SK-N-SH (cell line): ENCODE measurements at regions not wholly inside any gene's neighbourhood (a gene's known extent, or its start where the extent isn't known, plus 50 kb on each side); places are given as distances from the start of the nearest gene placed in this dataset.
A peak's percentile ranks its signal among the peaks of the same experiment; 100 is the strongest.

Experiments used
- CTCF ChIA-PET: fragments of 300-600, 350-600 bp; formaldehyde crosslinking; extraction: SDS; loops from one replicate; lab custom pipeline; 2021; lab: Yijun Ruan, JAX
- POLR2A ChIA-PET: fragments of 350-600 bp; sonication (Branson Sonifier 250); formaldehyde crosslinking; extraction: SDS; loops from one replicate; lab custom pipeline; 2020; ENCODE audit warnings: antibody characterized with exemption, inconsistent platforms; lab: Yijun Ruan, JAX
- DNase-seq: peaks from one replicate; pipeline ENCODE4 v3.0.0; 2012
- H2AFZ ChIP-seq: fragments of 200-600 bp; sonication (generic); 2 replicates; pipeline ENCODE4 v1.8.1; 2016; ENCODE audit warnings: antibody characterized with exemption, mild to moderate bottlenecking, low read depth
- H3F3A ChIP-seq: fragments of 200-600 bp; sonication (generic); replicated peaks from 2 replicates; pipeline ENCODE3; 2016; ENCODE audit warnings: antibody characterized with exemption, mild to moderate bottlenecking; ENCODE audit not compliant: insufficient read depth
- H3K27ac ChIP-seq, 2 experiments: fragments of 200-500 bp in 1 of 2; fragments of 200-600 bp in 1 of 2; sonication (Bioruptor generic) in 1 of 2; sonication (generic), shearing (Covaris generic) in 1 of 2; 2 replicates each; pipeline versions ENCODE4 v1.5.1 to v1.6.1; 2014 to 2016; ENCODE audit warnings: low read depth in 2 of 2, inconsistent platforms in 1 of 2, low read length in 1 of 2, mild to moderate bottlenecking in 1 of 2, mixed read lengths in 1 of 2
- H3K27me3 ChIP-seq: fragments of 200-600 bp; sonication (generic), shearing (Covaris generic); 2 replicates; pipeline ENCODE4 v1.6.1; 2016; ENCODE audit warnings: mixed run types; ENCODE audit not compliant: insufficient read depth
- H3K36me3 ChIP-seq, 2 experiments: fragments of 200-500 bp in 1 of 2; fragments of 200-600 bp in 1 of 2; sonication (Bioruptor generic) in 1 of 2; sonication (generic) in 1 of 2; replicated peaks in 1 of 2; 2 replicates each; pipeline versions ENCODE3 to v1.5.1; 2014 to 2016; ENCODE audit warnings: low read length in 1 of 2, mild to moderate bottlenecking in 1 of 2; ENCODE audit not compliant: insufficient read depth in 2 of 2, control insufficient read depth in 1 of 2
- H3K4me1 ChIP-seq, 2 experiments: fragments of 200-500 bp in 1 of 2; fragments of 200-600 bp in 1 of 2; sonication (Bioruptor generic) in 1 of 2; sonication (generic), shearing (Covaris generic) in 1 of 2; 2 replicates each; pipeline versions ENCODE4 v1.5.1 to v1.6.1; 2014 to 2016; ENCODE audit warnings: low read depth in 1 of 2, low read length in 1 of 2, mixed run types in 1 of 2; ENCODE audit not compliant: insufficient read depth in 2 of 2, control insufficient read depth in 1 of 2
- H3K4me2 ChIP-seq: fragments of 200-600 bp; sonication (generic), shearing (Covaris generic); 2 replicates; pipeline ENCODE4 v1.6.1; 2017; ENCODE audit warnings: mixed run types
- H3K4me3 ChIP-seq, 2 experiments: fragments of 200-500 bp in 1 of 2; fragments of 200-600 bp in 1 of 2; sonication (Bioruptor generic) in 1 of 2; sonication (generic), shearing (Covaris generic) in 1 of 2; 2 replicates each; pipeline versions ENCODE4 v1.5.1 to v1.8.1; 2014 to 2016; ENCODE audit warnings: low read depth in 2 of 2, inconsistent platforms in 1 of 2, low read length in 1 of 2, mild to moderate bottlenecking in 1 of 2, mixed read lengths in 1 of 2, moderate library complexity in 1 of 2
- H3K79me2 ChIP-seq: fragments of 200-600 bp; sonication (generic); 2 replicates; pipeline ENCODE4 v1.8.1; 2017; ENCODE audit warnings: mild to moderate bottlenecking; ENCODE audit not compliant: insufficient read depth
- H3K9ac ChIP-seq: fragments of 200-600 bp; sonication (generic); 2 replicates; pipeline ENCODE4 v1.6.1; 2017; ENCODE audit warnings: mixed run types
- H3K9me2 ChIP-seq: fragments of 200-600 bp; sonication (generic); 2 replicates; pipeline ENCODE4 v1.6.1; 2017; ENCODE audit warnings: mixed run types
- H3K9me3 ChIP-seq: fragments of 200-600 bp; sonication (generic); 2 replicates; pipeline ENCODE4 v1.6.1; 2017; ENCODE audit warnings: mixed run types, mild to moderate bottlenecking, moderate library complexity
- H4K20me1 ChIP-seq: fragments of 200-600 bp; sonication (generic); 2 replicates; pipeline ENCODE4 v1.6.1; 2017; ENCODE audit warnings: mild to moderate bottlenecking, mixed run types; ENCODE audit not compliant: insufficient read depth
- CHD2 ChIP-seq: fragments of 150-350 bp; IDR thresholded peaks from 2 replicates; pipeline ENCODE4 v1.6.1; 2018; ENCODE audit warnings: low read length; ENCODE audit not compliant: partially characterized antibody
- ELF1 ChIP-seq: IDR thresholded peaks from 2 replicates; pipeline ENCODE4 v1.4.0; 2012
- FOXM1 ChIP-seq: IDR thresholded peaks from 2 replicates; pipeline ENCODE4 v1.4.0; 2012; ENCODE audit warnings: low read depth, mild to moderate bottlenecking
- GABPA ChIP-seq: IDR thresholded peaks from 2 replicates; pipeline ENCODE4 v1.4.0; 2012; ENCODE audit warnings: low read depth, mild to moderate bottlenecking
- GATA2 ChIP-seq: sonication (generic); formaldehyde crosslinking; IDR thresholded peaks from 2 replicates; pipeline ENCODE4 v1.5.0; 2020; ENCODE audit warnings: mild to moderate bottlenecking, missing genetic modification reagents
- NFIC ChIP-seq: IDR thresholded peaks from 2 replicates; pipeline ENCODE4 v1.4.0; 2012; ENCODE audit warnings: borderline replicate concordance
- PBX3 ChIP-seq: IDR thresholded peaks from 2 replicates; pipeline ENCODE4; 2012
- POLR2AphosphoS5 ChIP-seq: IDR thresholded peaks from 2 replicates; pipeline ENCODE4 v1.6.1; 2012; ENCODE audit warnings: low read depth, low read length
- RAD21 ChIP-seq: IDR thresholded peaks from 2 replicates; pipeline ENCODE4 v1.6.1; 2012; ENCODE audit warnings: mild to moderate bottlenecking, low read length
- REST ChIP-seq: IDR thresholded peaks from 2 replicates; pipeline ENCODE4 v1.6.1; 2012; ENCODE audit warnings: mild to moderate bottlenecking, low read depth, low read length, moderate library complexity
- RXRA ChIP-seq: IDR thresholded peaks from 2 replicates; pipeline ENCODE4 v1.4.0; 2012; ENCODE audit warnings: low read depth, mild to moderate bottlenecking, borderline replicate concordance
- TAF1 ChIP-seq: IDR thresholded peaks from 2 replicates; pipeline ENCODE4 v1.6.1; 2012; ENCODE audit warnings: low read depth, mild to moderate bottlenecking, low read length, moderate library complexity, borderline replicate concordance
- TCF12 ChIP-seq: IDR thresholded peaks from 2 replicates; pipeline ENCODE4 v1.4.0; 2012
- USF1 ChIP-seq: IDR thresholded peaks from 2 replicates; pipeline ENCODE4 v1.4.0; 2012; ENCODE audit warnings: low read depth, borderline replicate concordance
- USF2 ChIP-seq: fragments of 150-350 bp; IDR thresholded peaks from 2 replicates; pipeline ENCODE4 v1.6.1; 2017; ENCODE audit warnings: antibody characterized with exemption, low read length, low read depth, borderline replicate concordance
- YY1 ChIP-seq: IDR thresholded peaks from 2 replicates; pipeline ENCODE4 v1.4.0; 2012; ENCODE audit warnings: low read depth, mild to moderate bottlenecking
- WGBS: methylation state at CpG from one replicate; pipeline ENCODE4 v1.1.6; 2017; ENCODE audit warnings: low lambda C conversion rate; 5-methylcytosine and 5-hydroxymethylcytosine counted together
- TF ChIP-seq, protein P1 (sequence below): IDR thresholded peaks from 2 replicates; pipeline ENCODE4 v1.4.0; 2012; ENCODE audit warnings: low read depth

- Histone ChIP-seq H3F3A (no peaks in the 10 kb centered on the region), H3K4me1 (peaks cover 0 to 4% of the 10 kb centered on the region in 2 experiments; a peak in 2 of 4 replicates), H3K36me3 (no peaks in the 10 kb centered on the region), H2AFZ (no peak overlapping the region), H3K9ac (no peak overlapping the region), H3K4me3 (no peak overlapping the region), H3K79me2 (no peaks in the 10 kb centered on the region), H3K9me3 (no peaks in the 10 kb centered on the region), H3K27ac (no peak overlapping the region), H3K27me3 (no peaks in the 10 kb centered on the region), H3K4me2 (no peak overlapping the region), H4K20me1 (no peaks in the 10 kb centered on the region), H3K9me2 (peaks cover 4% of the 10 kb centered on the region; the same call in 1 of the 2 replicates)
- POLR2A ChIA-PET: no interaction called here
- CTCF ChIA-PET: no interaction called here
- DNase-seq: no peak
- no peak for TF ChIP-seq POLR2AphosphoS5
- no peak for TF ChIP-seq ELF1
- TF ChIP-seq FOXM1: no peak
- TF ChIP-seq GABPA: no peak
- TF ChIP-seq GATA2: no peak
- TF ChIP-seq CHD2: no peak
- TF ChIP-seq USF2: no peak
Measured at GRCh38 chr5:93039888-93040287, 541.1 kb downstream of the NR2F1-AS1 start.

DNA sequence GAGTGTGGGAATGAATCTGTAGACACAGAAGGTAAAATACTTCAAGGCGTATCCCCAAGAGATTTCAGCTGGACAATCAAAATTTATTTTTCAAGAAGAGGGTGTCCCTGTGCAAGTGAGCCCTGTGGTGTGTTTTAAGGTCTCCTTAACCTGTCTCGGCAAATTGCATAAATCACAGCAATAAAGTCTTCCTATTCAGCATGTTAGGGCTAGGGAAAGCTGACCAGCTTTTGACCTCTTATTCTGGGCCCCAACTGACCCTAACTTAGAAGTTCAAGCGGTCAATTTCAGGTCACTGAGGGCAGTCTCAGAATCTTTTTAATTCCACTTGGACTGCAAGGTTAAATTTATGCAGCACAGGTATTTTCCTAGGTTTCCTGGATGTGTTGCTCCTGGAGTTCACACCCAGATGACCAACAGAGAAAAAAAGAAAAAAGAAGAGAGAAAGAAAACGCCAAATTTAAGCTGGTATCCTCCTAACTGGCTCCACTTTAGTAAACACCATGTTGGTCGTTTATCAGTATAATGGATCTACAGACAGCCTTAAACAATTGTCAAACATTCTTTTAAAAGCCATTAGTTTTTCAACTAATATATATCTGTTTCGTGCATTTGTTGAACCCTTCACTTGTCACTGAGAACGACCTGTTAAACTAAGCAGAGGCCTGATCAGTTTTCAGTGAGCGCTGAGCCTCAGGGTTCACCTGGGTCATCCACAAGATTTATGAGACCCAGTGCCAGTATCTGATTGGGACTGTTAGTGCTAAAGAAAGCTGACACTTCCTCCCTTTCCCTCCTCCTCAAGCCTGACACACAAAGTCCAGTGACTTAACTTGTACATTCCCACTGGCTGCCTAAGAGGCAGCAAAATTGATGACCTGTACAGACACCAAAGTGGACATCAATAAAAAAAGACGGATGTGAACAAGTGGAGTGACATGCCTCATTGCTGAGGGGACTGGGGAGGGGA is 546.1 kb downstream of the NR2F1-AS1 start:
- no peaks in the 10 kb centered on the region for H3F3A ChIP-seq
- ChIA-PET CTCF (interaction anchor here (0.8 kb wide), 1 partner anchor 125 kb away, joined by 3 read pairs; no protein-coding TSS in a partner anchor), POLR2A (no interaction called here)
- H3K4me2 ChIP-seq: no peak overlapping the region
- no peak overlapping the region for H2AFZ ChIP-seq
- WGBS: 76% methylated on average over 9 of the region's 9 CpGs
- H3K9ac ChIP-seq: no peak overlapping the region
- no peaks in the 10 kb centered on the region for H3K36me3 ChIP-seq
- H3K9me2 ChIP-seq: no peaks in the 10 kb centered on the region
- H3K79me2 ChIP-seq: no peaks in the 10 kb centered on the region
- H3K27ac ChIP-seq: no peak overlapping the region
- H3K9me3 ChIP-seq: no peaks in the 10 kb centered on the region
- no peak for TF ChIP-seq USF1
- TF ChIP-seq RAD21: no peak
- TF ChIP-seq TCF12: 0 out of 2 replicates have a peak, but pooled peaks have one; percentile 20
- no peak for TF ChIP-seq TAF1
- no peak for TF ChIP-seq YY1
- peak; percentile 31; the same call in 1 of the 2 replicates for TF ChIP-seq PBX3
- TF ChIP-seq POLR2AphosphoS5: no peak
- TF ChIP-seq NFIC: no peak
- no peak for TF ChIP-seq REST
- TF ChIP-seq GABPA: no peak
- TF ChIP-seq RXRA: 0 out of 2 replicates have a peak, but pooled peaks have one; percentile 18
- TF ChIP-seq, protein P1, sequence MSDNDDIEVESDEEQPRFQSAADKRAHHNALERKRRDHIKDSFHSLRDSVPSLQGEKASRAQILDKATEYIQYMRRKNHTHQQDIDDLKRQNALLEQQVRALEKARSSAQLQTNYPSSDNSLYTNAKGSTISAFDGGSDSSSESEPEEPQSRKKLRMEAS: no peak
- H3K4me3 ChIP-seq: no peak overlapping the region
- no peak for DNase-seq
- no peaks in the 10 kb centered on the region for H3K27me3 ChIP-seq
- no peaks in the 10 kb centered on the region for H4K20me1 ChIP-seq
- peaks cover 0 to 4% of the 10 kb centered on the region in 2 experiments; a peak in 1 of 4 replicates for H3K4me1 ChIP-seq
